ENCODE measurements at regions not wholly inside any gene's neighbourhood (a gene's known extent, or its start where the extent isn't known, plus 50 kb on each side); places are given as distances from the start of the nearest gene placed in this dataset.

DNA sequence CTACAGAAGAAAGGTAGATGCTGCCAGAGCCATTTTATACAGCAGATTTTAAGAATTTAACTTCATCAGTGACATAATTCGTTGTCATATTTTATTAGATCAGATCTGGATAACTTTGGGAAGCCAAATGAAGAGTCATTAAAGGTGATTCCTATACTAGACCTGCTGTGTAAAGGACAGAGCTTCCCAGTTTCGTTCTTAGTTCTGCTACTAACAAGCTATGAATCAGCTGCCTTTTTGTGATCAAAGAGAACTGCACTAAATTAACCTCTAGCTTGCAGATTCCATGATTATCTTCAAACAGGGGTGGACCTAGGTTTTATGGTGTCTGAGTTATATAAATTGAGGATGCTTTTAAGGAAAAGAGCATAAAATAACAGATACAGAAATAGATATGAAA lies 926.5 kb upstream of the ACVR2A start (continued):
- TF ChIP-seq, protein P1, sequence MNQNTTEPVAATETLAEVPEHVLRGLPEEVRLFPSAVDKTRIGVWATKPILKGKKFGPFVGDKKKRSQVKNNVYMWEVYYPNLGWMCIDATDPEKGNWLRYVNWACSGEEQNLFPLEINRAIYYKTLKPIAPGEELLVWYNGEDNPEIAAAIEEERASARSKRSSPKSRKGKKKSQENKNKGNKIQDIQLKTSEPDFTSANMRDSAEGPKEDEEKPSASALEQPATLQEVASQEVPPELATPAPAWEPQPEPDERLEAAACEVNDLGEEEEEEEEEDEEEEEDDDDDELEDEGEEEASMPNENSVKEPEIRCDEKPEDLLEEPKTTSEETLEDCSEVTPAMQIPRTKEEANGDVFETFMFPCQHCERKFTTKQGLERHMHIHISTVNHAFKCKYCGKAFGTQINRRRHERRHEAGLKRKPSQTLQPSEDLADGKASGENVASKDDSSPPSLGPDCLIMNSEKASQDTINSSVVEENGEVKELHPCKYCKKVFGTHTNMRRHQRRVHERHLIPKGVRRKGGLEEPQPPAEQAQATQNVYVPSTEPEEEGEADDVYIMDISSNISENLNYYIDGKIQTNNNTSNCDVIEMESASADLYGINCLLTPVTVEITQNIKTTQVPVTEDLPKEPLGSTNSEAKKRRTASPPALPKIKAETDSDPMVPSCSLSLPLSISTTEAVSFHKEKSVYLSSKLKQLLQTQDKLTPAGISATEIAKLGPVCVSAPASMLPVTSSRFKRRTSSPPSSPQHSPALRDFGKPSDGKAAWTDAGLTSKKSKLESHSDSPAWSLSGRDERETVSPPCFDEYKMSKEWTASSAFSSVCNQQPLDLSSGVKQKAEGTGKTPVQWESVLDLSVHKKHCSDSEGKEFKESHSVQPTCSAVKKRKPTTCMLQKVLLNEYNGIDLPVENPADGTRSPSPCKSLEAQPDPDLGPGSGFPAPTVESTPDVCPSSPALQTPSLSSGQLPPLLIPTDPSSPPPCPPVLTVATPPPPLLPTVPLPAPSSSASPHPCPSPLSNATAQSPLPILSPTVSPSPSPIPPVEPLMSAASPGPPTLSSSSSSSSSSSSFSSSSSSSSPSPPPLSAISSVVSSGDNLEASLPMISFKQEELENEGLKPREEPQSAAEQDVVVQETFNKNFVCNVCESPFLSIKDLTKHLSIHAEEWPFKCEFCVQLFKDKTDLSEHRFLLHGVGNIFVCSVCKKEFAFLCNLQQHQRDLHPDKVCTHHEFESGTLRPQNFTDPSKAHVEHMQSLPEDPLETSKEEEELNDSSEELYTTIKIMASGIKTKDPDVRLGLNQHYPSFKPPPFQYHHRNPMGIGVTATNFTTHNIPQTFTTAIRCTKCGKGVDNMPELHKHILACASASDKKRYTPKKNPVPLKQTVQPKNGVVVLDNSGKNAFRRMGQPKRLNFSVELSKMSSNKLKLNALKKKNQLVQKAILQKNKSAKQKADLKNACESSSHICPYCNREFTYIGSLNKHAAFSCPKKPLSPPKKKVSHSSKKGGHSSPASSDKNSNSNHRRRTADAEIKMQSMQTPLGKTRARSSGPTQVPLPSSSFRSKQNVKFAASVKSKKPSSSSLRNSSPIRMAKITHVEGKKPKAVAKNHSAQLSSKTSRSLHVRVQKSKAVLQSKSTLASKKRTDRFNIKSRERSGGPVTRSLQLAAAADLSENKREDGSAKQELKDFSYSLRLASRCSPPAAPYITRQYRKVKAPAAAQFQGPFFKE (tag by site-specific recombination; IDR thresholded peaks at IDR 0.05; ENCODE audit: borderline replicate concordance): no peak
- TF ChIP-seq IKZF3 (tag by site-specific recombination; IDR thresholded peaks at IDR 0.05) (no peak), ZNF416 (tag by site-specific recombination; IDR thresholded peaks at IDR 0.05) (no peak), ZFP3 (tag by site-specific recombination; IDR thresholded peaks at IDR 0.05; ENCODE audit: low read depth) (no peak), ZFP41 (tag by site-specific recombination; IDR thresholded peaks at IDR 0.05; ENCODE audit: borderline replicate concordance) (no peak), ZNF785 (tag by site-specific recombination; IDR thresholded peaks at IDR 0.05) (no peak)
- TF ChIP-seq, protein P2, sequence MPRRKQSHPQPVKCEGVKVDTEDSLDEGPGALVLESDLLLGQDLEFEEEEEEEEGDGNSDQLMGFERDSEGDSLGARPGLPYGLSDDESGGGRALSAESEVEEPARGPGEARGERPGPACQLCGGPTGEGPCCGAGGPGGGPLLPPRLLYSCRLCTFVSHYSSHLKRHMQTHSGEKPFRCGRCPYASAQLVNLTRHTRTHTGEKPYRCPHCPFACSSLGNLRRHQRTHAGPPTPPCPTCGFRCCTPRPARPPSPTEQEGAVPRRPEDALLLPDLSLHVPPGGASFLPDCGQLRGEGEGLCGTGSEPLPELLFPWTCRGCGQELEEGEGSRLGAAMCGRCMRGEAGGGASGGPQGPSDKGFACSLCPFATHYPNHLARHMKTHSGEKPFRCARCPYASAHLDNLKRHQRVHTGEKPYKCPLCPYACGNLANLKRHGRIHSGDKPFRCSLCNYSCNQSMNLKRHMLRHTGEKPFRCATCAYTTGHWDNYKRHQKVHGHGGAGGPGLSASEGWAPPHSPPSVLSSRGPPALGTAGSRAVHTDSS (tag by site-specific recombination; IDR thresholded peaks at IDR 0.05): no peak
- TF ChIP-seq, protein P3, sequence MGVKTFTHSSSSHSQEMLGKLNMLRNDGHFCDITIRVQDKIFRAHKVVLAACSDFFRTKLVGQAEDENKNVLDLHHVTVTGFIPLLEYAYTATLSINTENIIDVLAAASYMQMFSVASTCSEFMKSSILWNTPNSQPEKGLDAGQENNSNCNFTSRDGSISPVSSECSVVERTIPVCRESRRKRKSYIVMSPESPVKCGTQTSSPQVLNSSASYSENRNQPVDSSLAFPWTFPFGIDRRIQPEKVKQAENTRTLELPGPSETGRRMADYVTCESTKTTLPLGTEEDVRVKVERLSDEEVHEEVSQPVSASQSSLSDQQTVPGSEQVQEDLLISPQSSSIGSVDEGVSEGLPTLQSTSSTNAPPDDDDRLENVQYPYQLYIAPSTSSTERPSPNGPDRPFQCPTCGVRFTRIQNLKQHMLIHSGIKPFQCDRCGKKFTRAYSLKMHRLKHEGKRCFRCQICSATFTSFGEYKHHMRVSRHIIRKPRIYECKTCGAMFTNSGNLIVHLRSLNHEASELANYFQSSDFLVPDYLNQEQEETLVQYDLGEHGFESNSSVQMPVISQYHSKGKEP (tag by site-specific recombination; IDR thresholded peaks at IDR 0.05): no peak

DNA sequence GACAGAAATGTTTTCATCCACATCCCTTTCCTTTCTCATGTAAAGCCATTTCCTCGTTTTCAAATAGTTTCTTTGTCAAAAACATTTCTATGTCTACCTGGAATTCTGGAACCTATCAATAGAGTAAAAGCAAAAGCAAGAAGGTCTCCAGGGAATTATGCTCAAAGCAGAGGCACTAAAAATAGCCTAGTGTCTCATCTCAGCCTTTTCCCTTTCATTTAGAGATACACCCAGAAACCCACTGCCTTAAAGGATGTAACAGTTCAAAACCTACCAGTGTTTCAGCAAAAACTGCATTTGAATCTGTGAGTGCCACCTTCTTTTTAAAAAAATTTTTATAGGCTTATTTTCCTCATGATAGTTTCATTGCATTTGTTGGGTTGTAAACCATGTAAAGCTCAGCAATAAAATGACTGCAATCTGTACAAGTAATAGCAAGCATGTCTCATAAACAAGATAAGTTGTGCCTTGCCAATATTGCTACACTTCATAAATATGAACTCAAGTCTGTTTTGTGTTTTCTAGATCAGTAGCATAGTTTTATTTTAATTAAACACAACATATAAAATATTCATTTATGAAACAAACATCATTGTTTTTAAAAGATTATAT lies 927.3 kb upstream of the ACVR2A start:
- Histone ChIP-seq H3K9me3 (ENCODE audit: control insufficient read depth, insufficient read depth, low read depth, low read length) (no peaks in the 10 kb centered on the region), H3K36me3 (ENCODE audit: control insufficient read depth in 2 of 2, insufficient read depth in 1 of 2, low read length in 2 of 2) (no peaks in the 10 kb centered on the region), H3K27ac (ENCODE audit: extremely low read depth, low read depth, low read length) (no peak overlapping the region), H3K4me3 (ENCODE audit: low read depth, low read length) (no peak overlapping the region), H3K4me1 (ENCODE audit: control insufficient read depth, insufficient read depth, low read length) (no peaks in the 10 kb centered on the region)
- TF ChIP-seq, protein P3 (tag by site-specific recombination; IDR thresholded peaks at IDR 0.05): 0 out of 2 replicates have a peak, but pooled peaks have one; percentile 11
- TF ChIP-seq GLI2 (tag by site-specific recombination; IDR thresholded peaks at IDR 0.05; ENCODE audit: borderline replicate concordance, low read depth): no peak
- ChIA-PET CTCF (interaction anchor here (1.3 kb wide), 1 partner anchor 10 kb away, joined by 4 read pairs; no protein-coding TSS in a partner anchor), POLR2A (no interaction called here)

DNA sequence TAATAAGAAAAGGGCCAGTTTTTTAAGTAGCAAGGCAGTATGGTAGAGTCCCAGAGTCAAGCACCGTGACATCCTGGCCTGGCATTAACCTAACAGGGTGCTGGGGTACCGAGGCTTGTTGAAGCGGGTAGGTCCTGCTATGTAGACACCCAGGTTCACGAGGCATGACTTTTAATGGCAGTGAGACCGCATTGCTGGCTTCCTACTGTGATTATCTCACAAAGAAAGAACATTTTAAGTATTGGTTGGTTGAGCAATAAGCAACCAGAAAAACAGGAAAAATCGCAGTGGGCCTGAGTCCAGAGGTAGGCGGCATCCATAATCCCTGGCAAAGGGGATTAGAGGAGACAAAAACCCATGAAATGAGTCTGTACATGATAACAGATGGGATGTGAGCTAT lies 927.9 kb upstream of the ACVR2A start:
- Histone ChIP-seq H3K4me1 (ENCODE audit: control insufficient read depth, insufficient read depth, low read length) (no peaks in the 10 kb centered on the region), H3K4me3 (ENCODE audit: low read depth, low read length) (no peak overlapping the region), H3K27ac (ENCODE audit: extremely low read depth, low read depth, low read length) (no peak overlapping the region), H3K9me3 (ENCODE audit: control insufficient read depth, insufficient read depth, low read depth, low read length) (no peaks in the 10 kb centered on the region), H3K36me3 (ENCODE audit: control insufficient read depth in 2 of 2, insufficient read depth in 1 of 2, low read length in 2 of 2) (no peaks in the 10 kb centered on the region)
- POLR2A ChIA-PET: no interaction called here
- CTCF ChIA-PET: no interaction called here
- TF ChIP-seq, protein P4, sequence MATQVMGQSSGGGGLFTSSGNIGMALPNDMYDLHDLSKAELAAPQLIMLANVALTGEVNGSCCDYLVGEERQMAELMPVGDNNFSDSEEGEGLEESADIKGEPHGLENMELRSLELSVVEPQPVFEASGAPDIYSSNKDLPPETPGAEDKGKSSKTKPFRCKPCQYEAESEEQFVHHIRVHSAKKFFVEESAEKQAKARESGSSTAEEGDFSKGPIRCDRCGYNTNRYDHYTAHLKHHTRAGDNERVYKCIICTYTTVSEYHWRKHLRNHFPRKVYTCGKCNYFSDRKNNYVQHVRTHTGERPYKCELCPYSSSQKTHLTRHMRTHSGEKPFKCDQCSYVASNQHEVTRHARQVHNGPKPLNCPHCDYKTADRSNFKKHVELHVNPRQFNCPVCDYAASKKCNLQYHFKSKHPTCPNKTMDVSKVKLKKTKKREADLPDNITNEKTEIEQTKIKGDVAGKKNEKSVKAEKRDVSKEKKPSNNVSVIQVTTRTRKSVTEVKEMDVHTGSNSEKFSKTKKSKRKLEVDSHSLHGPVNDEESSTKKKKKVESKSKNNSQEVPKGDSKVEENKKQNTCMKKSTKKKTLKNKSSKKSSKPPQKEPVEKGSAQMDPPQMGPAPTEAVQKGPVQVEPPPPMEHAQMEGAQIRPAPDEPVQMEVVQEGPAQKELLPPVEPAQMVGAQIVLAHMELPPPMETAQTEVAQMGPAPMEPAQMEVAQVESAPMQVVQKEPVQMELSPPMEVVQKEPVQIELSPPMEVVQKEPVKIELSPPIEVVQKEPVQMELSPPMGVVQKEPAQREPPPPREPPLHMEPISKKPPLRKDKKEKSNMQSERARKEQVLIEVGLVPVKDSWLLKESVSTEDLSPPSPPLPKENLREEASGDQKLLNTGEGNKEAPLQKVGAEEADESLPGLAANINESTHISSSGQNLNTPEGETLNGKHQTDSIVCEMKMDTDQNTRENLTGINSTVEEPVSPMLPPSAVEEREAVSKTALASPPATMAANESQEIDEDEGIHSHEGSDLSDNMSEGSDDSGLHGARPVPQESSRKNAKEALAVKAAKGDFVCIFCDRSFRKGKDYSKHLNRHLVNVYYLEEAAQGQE (tag by site-specific recombination; IDR thresholded peaks at IDR 0.05): no peak
- TF ChIP-seq, protein P5, sequence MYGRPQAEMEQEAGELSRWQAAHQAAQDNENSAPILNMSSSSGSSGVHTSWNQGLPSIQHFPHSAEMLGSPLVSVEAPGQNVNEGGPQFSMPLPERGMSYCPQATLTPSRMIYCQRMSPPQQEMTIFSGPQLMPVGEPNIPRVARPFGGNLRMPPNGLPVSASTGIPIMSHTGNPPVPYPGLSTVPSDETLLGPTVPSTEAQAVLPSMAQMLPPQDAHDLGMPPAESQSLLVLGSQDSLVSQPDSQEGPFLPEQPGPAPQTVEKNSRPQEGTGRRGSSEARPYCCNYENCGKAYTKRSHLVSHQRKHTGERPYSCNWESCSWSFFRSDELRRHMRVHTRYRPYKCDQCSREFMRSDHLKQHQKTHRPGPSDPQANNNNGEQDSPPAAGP (tag by site-specific recombination; IDR thresholded peaks at IDR 0.05): no peak
- no peak for TF ChIP-seq ZNF561 (tag by site-specific recombination; IDR thresholded peaks at IDR 0.05; ENCODE audit: borderline replicate concordance)
- no peak for TF ChIP-seq ZNF169 (tag by site-specific recombination; IDR thresholded peaks at IDR 0.05)
- no peak for TF ChIP-seq OVOL3 (tag by site-specific recombination; IDR thresholded peaks at IDR 0.05)
- no peak for TF ChIP-seq ZNF48 (tag by site-specific recombination; IDR thresholded peaks at IDR 0.05)
- TF ChIP-seq ZNF23 (tag by site-specific recombination; IDR thresholded peaks at IDR 0.05; ENCODE audit: borderline replicate concordance): no peak
- TF ChIP-seq ZNF791 (tag by site-specific recombination; IDR thresholded peaks at IDR 0.05): no peak

Measured in HEK293 (cell line).